ENCODE measurements at regions not wholly inside any gene's neighbourhood (a gene's known extent, or its start where the extent isn't known, plus 50 kb on each side); places are given as distances from the start of the nearest gene placed in this dataset.

- DNase-seq (ENCODE audit: low read depth): no peak
Observed at GRCh38 chr10:106520698-106521097, 643.8 kb downstream of the SORCS1 start.

GRCh38 chr10:106519376-106520030, 645.0 kb downstream of the SORCS1 start:
- no peak for DNase-seq (ENCODE audit: low read depth)

- no peak for DNase-seq (ENCODE audit: low read depth)
Observed at GRCh38 chr10:106515206-106515790, 649.2 kb downstream of the SORCS1 start.

DNA sequence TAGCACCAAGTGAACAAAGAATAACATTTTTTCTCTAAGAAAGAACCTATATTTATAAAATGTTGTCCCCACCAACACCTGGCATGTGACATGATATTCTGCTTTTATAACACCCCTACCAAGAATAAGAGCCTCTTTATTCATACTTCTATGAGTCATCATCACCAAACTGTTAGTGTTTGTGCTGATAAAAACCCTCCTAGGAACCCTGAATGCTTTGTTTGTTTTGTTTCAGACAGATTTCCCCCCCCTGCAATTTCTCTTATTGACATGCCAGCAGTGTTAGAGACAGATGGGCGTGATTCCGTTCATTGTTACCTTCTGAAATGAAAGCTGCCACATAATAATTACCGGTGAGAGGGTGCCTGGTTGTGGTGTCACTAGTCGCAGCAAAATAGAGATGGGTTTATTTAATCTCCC, 651.1 kb downstream of the SORCS1 start:
- no peak for DNase-seq (ENCODE audit: low read depth)

DNA sequence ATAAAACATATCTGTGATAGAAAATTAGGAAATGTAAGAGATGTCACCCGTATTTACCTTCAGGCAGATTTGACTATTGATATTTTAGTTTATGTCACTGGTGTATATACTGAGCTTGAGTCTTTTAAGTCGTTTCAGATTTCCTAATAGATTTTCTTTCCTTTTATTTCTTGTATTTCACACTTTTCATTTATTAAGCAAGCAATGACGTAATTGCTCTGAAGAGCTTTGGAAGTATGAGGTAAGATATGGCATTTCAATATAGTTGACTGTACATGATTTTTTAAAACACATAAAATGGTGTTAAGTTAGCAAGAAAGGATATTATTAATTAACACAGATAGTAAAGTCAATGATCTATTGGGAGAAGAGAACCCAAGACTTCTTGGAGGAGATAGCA, 652.6 kb downstream of the SORCS1 start:
- no peak for DNase-seq (ENCODE audit: low read depth)

GRCh38 chr10:106508950-106509349, 655.6 kb downstream of the SORCS1 start:
- DNase-seq (ENCODE audit: low read depth): no peak

DNA sequence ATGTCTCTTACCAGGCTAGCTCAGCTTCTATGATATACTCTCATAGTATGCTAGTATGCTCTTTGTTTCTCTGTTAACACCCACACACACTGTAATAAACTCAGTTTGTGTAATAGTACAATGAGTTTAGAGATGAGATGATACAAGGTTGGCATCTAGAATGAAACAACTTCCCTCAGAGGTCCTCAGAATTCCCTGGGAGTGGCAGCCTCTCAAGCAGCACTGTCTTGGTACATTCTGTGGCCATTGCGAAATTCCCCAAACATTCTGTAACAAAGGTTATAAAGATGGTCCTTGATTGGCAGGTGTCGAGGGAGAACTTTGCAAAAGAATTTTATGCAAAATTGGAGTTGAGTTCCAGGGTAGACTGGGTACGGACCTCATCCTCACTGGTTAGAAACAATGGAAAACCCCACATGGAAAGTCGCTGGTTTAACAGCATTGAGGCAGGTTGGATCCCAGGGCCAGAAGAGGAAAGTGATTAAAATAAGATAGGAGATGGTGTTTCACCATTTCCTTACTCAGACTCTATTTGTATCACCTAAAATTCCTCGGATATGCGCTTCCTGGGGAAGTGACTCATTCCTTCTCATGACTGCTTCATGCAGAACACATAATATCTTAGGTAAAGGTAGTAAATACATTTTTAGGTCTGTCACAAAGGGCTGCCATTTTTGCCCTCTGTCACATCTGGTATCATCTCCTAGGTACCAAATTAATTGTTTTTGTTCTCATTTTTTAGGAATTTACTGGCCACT, 657.8 kb downstream of the SORCS1 start:
- no peak for DNase-seq (ENCODE audit: low read depth)

DNA sequence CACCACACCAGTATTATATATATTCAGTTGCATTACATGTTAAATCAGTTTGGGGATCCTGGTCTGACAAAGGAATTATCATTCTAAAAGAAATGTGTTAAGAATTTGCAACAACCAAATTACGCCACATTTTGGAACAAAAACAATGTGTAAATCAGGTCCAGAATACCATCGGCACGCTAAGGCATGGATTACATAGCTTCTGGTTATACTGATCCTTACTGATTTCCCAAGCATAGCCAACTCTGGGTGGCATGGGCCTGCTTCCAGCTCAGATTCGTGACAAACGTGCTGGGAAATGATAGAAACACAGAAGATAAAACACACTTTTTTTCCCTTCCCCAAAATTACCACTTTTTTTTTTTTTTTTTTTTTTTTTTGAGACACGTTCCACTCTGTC, 660.0 kb downstream of the SORCS1 start:
- peak; percentile 8 for DNase-seq (ENCODE audit: low read depth)

- no peak for DNase-seq (ENCODE audit: low read depth)
Observed at GRCh38 chr10:106502641-106503040, 661.9 kb downstream of the SORCS1 start.

DNA sequence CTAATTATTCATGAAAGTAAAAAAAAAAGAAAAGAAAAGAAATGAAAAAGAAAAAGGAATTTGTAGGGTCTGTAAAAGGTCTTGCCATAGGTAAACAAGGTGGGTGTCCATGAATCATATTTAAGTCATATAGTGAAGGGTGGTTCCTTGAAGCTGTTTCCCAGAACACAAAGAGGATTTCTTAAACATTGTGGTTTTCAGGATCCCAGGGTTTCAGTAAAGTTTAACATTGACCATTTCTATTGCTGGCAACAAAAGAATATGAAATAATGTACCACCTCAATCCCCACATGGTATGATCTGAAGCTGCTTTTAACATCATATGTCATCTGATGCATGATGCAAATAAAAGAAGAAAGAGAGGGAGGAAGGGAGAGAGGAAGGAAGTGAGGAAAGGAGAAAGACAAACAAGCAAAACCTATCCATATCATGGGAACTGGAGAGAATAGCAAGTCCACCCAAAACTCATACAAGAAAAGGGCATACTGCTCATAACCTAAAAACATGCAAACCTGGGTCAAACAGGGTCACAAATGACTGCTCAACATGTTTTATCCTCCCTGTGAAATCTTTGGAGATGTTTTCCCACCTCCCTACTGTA, 663.5 kb downstream of the SORCS1 start:
- DNase-seq (ENCODE audit: low read depth): no peak

- DNase-seq (ENCODE audit: low read depth): no peak
Observed at GRCh38 chr10:106500041-106500924, 664.2 kb downstream of the SORCS1 start.

GRCh38 chr10:106499448-106499847, 665.1 kb downstream of the SORCS1 start:
- no peak for DNase-seq (ENCODE audit: low read depth)

GRCh38 chr10:106498675-106499074, 665.8 kb downstream of the SORCS1 start:
- DNase-seq (ENCODE audit: low read depth): no peak

GRCh38 chr10:106495931-106496330, 668.6 kb downstream of the SORCS1 start:
- no peak for DNase-seq (ENCODE audit: low read depth)

- DNase-seq (ENCODE audit: low read depth): no peak
Observed at GRCh38 chr10:106493751-106494150, 670.8 kb downstream of the SORCS1 start.

- no peak for DNase-seq (ENCODE audit: low read depth)
Observed at GRCh38 chr10:106493226-106493625, 671.3 kb downstream of the SORCS1 start.

DNA sequence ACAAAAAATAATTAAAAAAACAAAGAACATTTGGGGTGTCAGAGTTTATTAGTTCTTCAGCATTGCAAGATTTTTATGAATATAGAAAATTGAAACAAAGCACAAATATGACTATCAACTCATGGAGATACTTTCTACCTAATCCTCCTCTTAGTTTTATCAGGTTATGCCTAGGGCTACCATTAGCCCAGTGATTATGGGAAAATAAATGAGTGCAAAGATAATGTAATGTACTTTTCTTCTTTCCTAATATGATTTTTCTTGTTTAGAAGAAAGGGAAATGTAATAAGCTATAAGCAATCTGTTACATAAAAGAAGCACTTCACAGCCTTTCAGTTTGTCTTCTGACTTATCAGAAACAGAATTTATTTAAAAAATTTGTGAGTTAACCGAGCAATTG, 676.8 kb downstream of the SORCS1 start:
- DNase-seq (ENCODE audit: low read depth): no peak

DNA sequence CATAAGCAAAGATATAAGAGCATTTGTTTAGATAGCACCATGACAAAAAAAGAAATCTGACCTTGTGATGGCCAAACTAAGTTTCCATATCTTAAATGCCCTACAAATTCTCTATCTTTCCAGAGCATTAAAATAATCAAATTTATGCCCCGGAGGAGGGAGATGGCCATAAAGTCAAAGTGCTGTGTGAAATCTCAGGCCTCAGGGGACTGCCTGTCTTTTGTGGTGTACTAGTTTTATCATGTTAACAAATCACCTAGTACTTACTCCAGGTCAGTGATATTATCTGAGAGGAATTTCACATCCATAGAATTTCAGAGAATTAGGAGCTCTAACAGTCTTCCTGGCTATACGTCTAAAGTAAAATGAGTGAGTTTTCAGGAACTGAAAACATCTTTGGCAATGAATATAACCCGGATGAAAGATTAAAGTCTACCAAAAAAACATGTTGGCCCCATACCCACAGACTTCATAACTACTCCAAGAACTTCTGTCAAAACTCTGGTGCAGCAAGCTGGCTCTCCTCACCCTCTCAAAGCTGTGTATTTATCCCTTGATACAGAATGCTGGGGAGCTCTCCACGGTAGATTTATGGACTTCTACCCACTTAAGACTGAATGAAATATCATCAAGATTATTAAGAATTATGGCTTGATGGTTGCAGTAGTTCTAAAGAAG, 682.8 kb downstream of the SORCS1 start:
- DNase-seq (ENCODE audit: low read depth): no peak

DNA sequence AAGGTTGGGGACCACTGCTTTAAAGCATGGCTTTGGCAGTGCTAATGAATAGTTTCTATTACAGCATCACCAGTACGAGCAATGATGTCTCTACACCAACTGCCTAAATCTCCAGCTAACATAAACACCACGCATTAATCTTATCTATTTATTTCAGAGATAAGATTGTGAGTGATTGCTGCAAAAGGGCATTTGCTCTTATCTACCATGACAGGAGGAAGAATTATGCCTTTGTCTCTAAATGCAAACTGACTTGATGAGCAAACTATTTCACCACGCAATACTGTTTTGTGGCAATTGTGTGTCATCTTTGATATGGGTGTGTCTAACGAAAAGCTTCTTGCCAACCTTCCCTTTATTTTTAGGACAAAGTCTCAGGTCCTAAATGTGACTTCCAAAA, 684.9 kb downstream of the SORCS1 start:
- DNase-seq (ENCODE audit: low read depth): no peak

DNA sequence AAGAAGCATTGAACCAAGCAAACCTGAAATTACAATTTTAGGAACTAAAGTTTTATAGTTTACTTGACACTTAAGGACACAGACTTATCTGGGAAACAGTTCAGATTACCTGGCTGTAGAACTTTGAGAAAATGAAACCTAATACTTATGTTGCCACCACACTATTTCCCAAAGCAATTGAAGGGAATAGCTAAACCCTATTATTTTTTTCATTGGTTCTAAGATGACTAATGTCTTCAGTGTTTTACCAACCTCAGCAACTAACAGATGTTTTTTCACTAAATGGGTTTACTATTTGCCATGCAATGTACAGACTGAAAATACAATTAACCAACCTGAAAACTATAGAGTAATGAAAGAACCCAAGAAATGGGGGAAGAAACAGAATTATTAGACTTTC, 689.6 kb downstream of the SORCS1 start:
- DNase-seq (ENCODE audit: low read depth): no peak

DNA sequence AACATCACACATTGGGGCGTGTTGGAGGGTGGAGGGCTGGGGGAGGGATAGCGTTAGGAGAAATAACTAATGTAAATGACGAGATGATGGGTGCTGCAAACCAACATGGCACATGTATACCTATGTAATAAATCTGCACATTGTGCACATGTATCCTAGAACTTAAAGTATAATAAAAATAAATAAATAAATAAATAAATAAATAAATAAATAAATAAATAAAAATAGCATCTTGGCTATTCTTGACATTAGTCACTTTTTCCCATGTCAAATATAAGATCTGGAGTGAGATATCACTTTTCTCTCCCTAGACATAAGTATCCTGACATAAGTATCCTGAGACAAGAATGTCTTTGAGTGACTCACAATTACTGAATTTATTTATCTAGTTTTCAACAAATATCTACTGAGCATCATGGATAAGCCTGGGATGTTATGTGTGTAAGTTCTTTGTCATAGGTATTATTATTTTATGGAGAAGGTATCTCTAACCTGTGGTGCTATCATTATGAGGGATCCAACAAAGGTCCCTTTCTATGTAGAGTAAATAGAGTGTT, 691.3 kb downstream of the SORCS1 start:
- no peak for DNase-seq (ENCODE audit: low read depth)

All from fibroblast of the conjunctiva (primary cell).